ENCODE measurements at regions not wholly inside any gene's neighbourhood (a gene's known extent, or its start where the extent isn't known, plus 50 kb on each side); places are given as distances from the start of the nearest gene placed in this dataset.
A peak's percentile ranks its signal among the peaks of the same experiment; 100 is the strongest.

- ATAC-seq, result no peak
- H3K9me3 ChIP-seq, result peaks cover 0 to 2% of the 10 kb centered on the region in 2 donors
- H3K27me3 ChIP-seq, result no peaks in the 10 kb centered on the region
- intact Hi-C loops (cut with DNase I), result no loop called here
- H3K27ac ChIP-seq, result no peak overlapping the region
- no peak for TF ChIP-seq CTCF (IDR thresholded peaks at IDR 0.05)
- DNase-seq, result no peak
- no peaks in the 10 kb centered on the region for H3K36me3 ChIP-seq
- H3K4me3 ChIP-seq, result no peak overlapping the region
- H3K4me1 ChIP-seq, result no peaks in the 10 kb centered on the region
Measured at GRCh38 chr3:83515123-83515522, 1443.7 kb upstream of the CADM2 start.

DNA sequence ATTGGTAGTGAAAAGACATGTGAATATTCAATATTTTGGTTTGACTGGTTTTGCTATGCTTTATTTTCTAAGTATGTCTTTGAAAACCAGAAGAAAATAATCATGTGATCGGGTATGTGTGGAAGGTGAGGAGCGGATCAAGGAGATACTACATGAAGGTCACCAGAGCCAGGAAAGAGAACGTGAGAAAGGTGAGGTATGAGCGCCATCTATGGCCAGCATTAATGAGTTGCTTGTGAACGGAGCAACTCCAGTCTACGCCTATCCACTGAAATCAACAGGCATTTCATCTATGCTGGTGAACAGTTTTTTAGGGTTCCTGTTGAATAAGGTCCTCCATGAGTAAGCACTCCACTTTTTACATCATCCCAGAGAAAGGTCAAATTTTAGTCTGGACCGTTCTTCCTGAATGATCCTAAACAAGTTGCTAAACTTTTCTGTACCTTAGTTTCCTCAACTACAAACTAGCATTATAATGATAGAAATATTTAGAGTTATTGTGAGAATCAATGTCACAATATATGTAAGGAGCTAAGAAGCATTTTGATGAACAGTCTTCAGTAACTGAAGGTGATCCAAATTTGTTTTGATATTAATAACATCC, 1435.2 kb upstream of the CADM2 start:
- Histone ChIP-seq H3K36me3 (no peaks in the 10 kb centered on the region), H3K27me3 (no peaks in the 10 kb centered on the region), H3K9me3 (no peaks in the 10 kb centered on the region), H3K4me3 (no peak overlapping the region), H3K4me1 (no peaks in the 10 kb centered on the region), H3K27ac (no peak overlapping the region)
- DNase-seq (peak in 2 of 4 donors; percentile 33 to 70), ATAC-seq (peak; percentile 91)
- peak; percentile 30 to 38 for TF ChIP-seq CTCF (IDR thresholded peaks at IDR 0.05)
- intact Hi-C loops (cut with DNase I), result no loop called here

GRCh38 chr3:83524901-83525300, 1433.9 kb upstream of the CADM2 start:
- no peak for ATAC-seq
- H3K9me3 ChIP-seq, result no peaks in the 10 kb centered on the region
- H3K4me3 ChIP-seq, result no peak overlapping the region
- H3K4me1 ChIP-seq, result no peaks in the 10 kb centered on the region
- TF ChIP-seq CTCF (IDR thresholded peaks at IDR 0.05), result no peak
- H3K27ac ChIP-seq, result no peak overlapping the region
- no peak for DNase-seq
- H3K27me3 ChIP-seq, result no peaks in the 10 kb centered on the region
- intact Hi-C loops (cut with DNase I), result no loop called here
- no peaks in the 10 kb centered on the region for H3K36me3 ChIP-seq

DNA sequence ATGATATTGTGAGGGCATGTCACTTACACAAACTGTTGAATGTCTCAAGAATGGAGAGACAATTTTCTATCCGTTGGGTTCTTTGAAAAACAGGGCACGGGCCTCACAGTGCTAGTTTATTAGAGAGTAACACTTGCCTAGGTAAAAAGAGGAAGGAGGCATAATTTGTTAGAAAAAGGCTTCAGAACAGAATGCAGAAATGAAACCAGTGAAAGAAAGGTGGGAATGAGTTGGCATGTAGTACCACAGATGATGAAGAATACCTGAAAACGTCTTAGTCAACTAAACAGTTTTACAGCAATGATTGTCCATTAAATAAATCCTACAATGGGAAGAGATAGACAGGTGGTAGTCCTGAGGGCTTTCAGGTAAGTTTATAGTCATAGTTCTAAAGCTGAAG, 1399.7 kb upstream of the CADM2 start:
- Histone ChIP-seq H3K36me3 (no peaks in the 10 kb centered on the region), H3K4me3 (no peak overlapping the region), H3K27me3 (no peaks in the 10 kb centered on the region), H3K9me3 (peaks cover 0 to 14% of the 10 kb centered on the region in 2 donors), H3K4me1 (no peaks in the 10 kb centered on the region), H3K27ac (no peak overlapping the region)
- no peak for TF ChIP-seq CTCF (IDR thresholded peaks at IDR 0.05)
- DNase-seq (no peak), ATAC-seq (no peak)
- intact Hi-C loops (cut with DNase I), result no loop called here

DNA sequence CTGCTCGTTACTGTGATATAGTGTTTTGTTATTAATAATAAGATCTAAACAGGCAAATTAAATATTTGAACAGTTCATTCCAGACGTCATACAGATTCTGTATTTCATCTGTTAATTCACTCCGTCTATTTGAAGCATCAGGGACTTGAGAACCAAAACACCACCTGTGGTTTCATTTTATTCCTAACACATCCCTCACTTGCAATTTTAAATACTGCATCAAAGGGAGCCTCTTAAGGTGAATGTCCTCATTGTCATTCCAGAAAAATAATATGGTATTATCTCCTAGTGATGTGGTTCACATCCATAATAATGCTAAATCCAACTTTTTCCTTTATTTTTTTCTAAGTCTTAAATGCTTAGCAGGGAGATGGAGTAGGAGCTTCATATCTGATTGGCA, 1390.9 kb upstream of the CADM2 start:
- H3K27ac ChIP-seq, result no peak overlapping the region
- H3K4me3 ChIP-seq, result no peak overlapping the region
- no peaks in the 10 kb centered on the region for H3K9me3 ChIP-seq
- H3K36me3 ChIP-seq, result no peaks in the 10 kb centered on the region
- no peaks in the 10 kb centered on the region for H3K27me3 ChIP-seq
- no peak for DNase-seq
- H3K4me1 ChIP-seq, result no peaks in the 10 kb centered on the region
- TF ChIP-seq CTCF (IDR thresholded peaks at IDR 0.05), result no peak
- no peak for ATAC-seq
- intact Hi-C loops (cut with DNase I), result no loop called here

Data from left lung (tissue), 4 donors.